ENCODE measurements at regions not wholly inside any gene's neighbourhood (a gene's known extent, or its start where the extent isn't known, plus 50 kb on each side); places are given as distances from the start of the nearest gene placed in this dataset.

GRCh38 chr17:71164561-71164960 lies 956.3 kb upstream of the SOX9 start:
- TF ChIP-seq USF2 (IDR thresholded peaks at IDR 0.05; ENCODE audit: low read depth, low read length) (no peak), CTCF (conservative IDR thresholded peaks at IDR 0.05; ENCODE audit: low read depth, low read length) (no peak), POLR2A (IDR thresholded peaks at IDR 0.05; ENCODE audit: low read depth, low read length) (no peak), CEBPB (IDR thresholded peaks at IDR 0.05; ENCODE audit: low read depth, low read length) (no peak), MAZ (IDR thresholded peaks at IDR 0.05; ENCODE audit: borderline replicate concordance, low read depth, low read length) (no peak), RFX5 (IDR thresholded peaks at IDR 0.05; ENCODE audit: low read depth, low read length) (no peak), BHLHE40 (IDR thresholded peaks at IDR 0.05; ENCODE audit: low read depth, low read length) (no peak), MXI1 (IDR thresholded peaks at IDR 0.05; ENCODE audit: borderline replicate concordance, low read depth, low read length) (no peak), RAD21 (IDR thresholded peaks at IDR 0.05; ENCODE audit: low read length) (no peak), NFE2L2 (IDR thresholded peaks at IDR 0.05; ENCODE audit: low read depth, low read length) (no peak), RCOR1 (IDR thresholded peaks at IDR 0.05; ENCODE audit: insufficient replicate concordance, low read length) (no peak), MAFK (IDR thresholded peaks at IDR 0.05; ENCODE audit: low read depth, low read length) (no peak), SMC3 (IDR thresholded peaks at IDR 0.05; ENCODE audit: low read depth, low read length) (no peak)

All from IMR-90 (cell line).